Endothelial cell of umbilical vein (primary cell): ENCODE measurements at regions not wholly inside any gene's neighbourhood (a gene's known extent, or its start where the extent isn't known, plus 50 kb on each side); places are given as distances from the start of the nearest gene placed in this dataset.

Experiments used
- BruUV-seq: library from RNA; stranded (reverse); fragments of 400-500 nt; replicated peaks from 2 replicates; lab custom pipeline; 2021; lab: Mats Ljungman, UMichigan
- CTCF ChIA-PET: fragments of 300-600, 350-600 bp; sonication (Branson Sonifier 250); formaldehyde crosslinking; loops from one replicate; lab custom pipeline; 2021; ENCODE audit warnings: antibody characterized with exemption, inconsistent platforms; lab: Charles Lee
- POLR2A ChIA-PET: fragments of 300-600, 350-600 bp; sonication (Branson Sonifier 250); formaldehyde crosslinking; loops from one replicate; lab custom pipeline; 2021; ENCODE audit warnings: antibody characterized with exemption, inconsistent platforms; lab: Charles Lee
- DNase-seq: peaks from one replicate; pipeline ENCODE4 v3.0.0-alpha.2; 2011; ENCODE audit warnings: low read depth, low spot score
- FAIRE-seq: peaks from 2 replicates; lab custom pipeline; 2011; peaks lifted over from hg19 to GRCh38; lab: Jason Lieb, UNC
- H2AFZ ChIP-seq: 2 replicates; pipeline ENCODE4 v1.6.0; 2012; ENCODE audit warnings: low read depth, low read length, control low read depth, inconsistent platforms
- H3K27ac ChIP-seq: 2 replicates; pipeline ENCODE4 v1.5.1; 2011; ENCODE audit warnings: low read depth, mild to moderate bottlenecking, control low read depth, low read length, moderate library complexity; ENCODE audit not compliant: insufficient read depth
- H3K27me3 ChIP-seq, 2 experiments: 2 replicates each; pipeline versions ENCODE4 v1.6.0 to v1.6.1; 2011; ENCODE audit warnings: low read length in 2 of 2, mixed read lengths in 1 of 2; ENCODE audit not compliant: control insufficient read depth in 2 of 2, insufficient read depth in 2 of 2
- H3K36me3 ChIP-seq, 2 experiments: 2 replicates in 1 of 2; 3 replicates in 1 of 2; pipeline ENCODE4 v1.5.1; 2011; ENCODE audit warnings: low read length in 2 of 2, mild to moderate bottlenecking in 1 of 2, moderate library complexity in 1 of 2; ENCODE audit not compliant: control insufficient read depth in 2 of 2, insufficient read depth in 2 of 2; ENCODE audit errors: extremely low read depth in 1 of 2
- H3K4me1 ChIP-seq: 3 replicates; pipeline ENCODE4 v1.5.1; 2011; ENCODE audit warnings: mild to moderate bottlenecking, low read length; ENCODE audit not compliant: control insufficient read depth, insufficient read depth; ENCODE audit errors: extremely low read depth
- H3K4me2 ChIP-seq: 2 replicates; pipeline ENCODE4 v1.6.1; 2011; ENCODE audit warnings: low read length, control low read depth, mixed read lengths; ENCODE audit not compliant: insufficient read depth
- H3K4me3 ChIP-seq, 3 experiments: fragments of 200-600 bp in 1 of 3; sonication (generic), shearing (Covaris generic) in 1 of 3; replicated peaks in 1 of 3; 2 replicates each; pipeline ENCODE4 v1.5.1; 2011 to 2016; ENCODE audit warnings: control low read depth in 3 of 3, low read length in 3 of 3, mild to moderate bottlenecking in 2 of 3, inconsistent platforms in 1 of 3, low read depth in 1 of 3, moderate library complexity in 1 of 3; ENCODE audit not compliant: insufficient read depth in 1 of 3
- H3K79me2 ChIP-seq: 2 replicates; pipeline ENCODE4 v1.6.0; 2012; ENCODE audit warnings: low read length, inconsistent platforms; ENCODE audit not compliant: control insufficient read depth, insufficient read depth
- H3K9ac ChIP-seq: replicated peaks from 2 replicates; pipeline ENCODE3; 2011; ENCODE audit warnings: low read length, control low read depth; ENCODE audit not compliant: insufficient read depth; ENCODE audit errors: extremely low read depth
- H3K9me1 ChIP-seq: replicated peaks from 3 replicates; pipeline ENCODE4 v1.6.0; 2011; ENCODE audit warnings: mild to moderate bottlenecking, low read length; ENCODE audit not compliant: control insufficient read depth, insufficient read depth; ENCODE audit errors: extremely low read depth
- H3K9me3 ChIP-seq: replicated peaks from 2 replicates; pipeline ENCODE4 v1.5.1; 2012; ENCODE audit warnings: low read length, inconsistent platforms; ENCODE audit not compliant: control insufficient read depth, insufficient read depth
- H4K20me1 ChIP-seq: replicated peaks from 2 replicates; pipeline ENCODE3; 2011; ENCODE audit warnings: mild to moderate bottlenecking, low read length; ENCODE audit not compliant: control insufficient read depth, insufficient read depth; ENCODE audit errors: extremely low read depth
- CTCF ChIP-seq, 2 donors: IDR thresholded peaks; 1 replicate in 1 of 2; 2 replicates in 1 of 2; pipeline ENCODE4 v1.5.1; 2011; ENCODE audit warnings: low read length in 2 of 2, mild to moderate bottlenecking in 2 of 2, moderate library complexity in 2 of 2, control low read depth in 1 of 2, inconsistent platforms in 1 of 2, low read depth in 1 of 2; ENCODE audit not compliant: insufficient read depth in 1 of 2; ENCODE audit errors: extremely low read depth in 1 of 2
- EZH2 ChIP-seq: IDR thresholded peaks from 2 replicates; pipeline ENCODE4 v1.6.1; 2012; ENCODE audit warnings: borderline replicate concordance, low read depth, mild to moderate bottlenecking, moderate library complexity, low read length, inconsistent platforms; ENCODE audit not compliant: severe bottlenecking
- GATA2 ChIP-seq: IDR thresholded peaks from 2 replicates; pipeline ENCODE4 v1.7.0; 2011; ENCODE audit warnings: low read depth, mild to moderate bottlenecking, moderate library complexity, mixed read lengths, low read length; ENCODE audit not compliant: insufficient read length, insufficient read depth
- JUN ChIP-seq: IDR thresholded peaks from 2 replicates; pipeline ENCODE4 v1.6.1; 2011; ENCODE audit warnings: borderline replicate concordance, low read depth; ENCODE audit not compliant: insufficient read length, insufficient read depth
- MAX ChIP-seq: IDR thresholded peaks from 2 replicates; pipeline ENCODE4 v1.6.1; 2011; ENCODE audit not compliant: insufficient read depth, insufficient read length
- MYC ChIP-seq: IDR thresholded peaks from one replicate; pipeline ENCODE4 v1.6.1; 2011; ENCODE audit warnings: mild to moderate bottlenecking, low read depth, low read length
- dilution Hi-C: fragments of 300-500 bp; cut with MboI; formaldehyde crosslinking; loops from one replicate; pipeline ENCODE4 v1.15.0; 2019; ENCODE audit warnings: low sequenced_read_pairs; ENCODE audit not compliant: extremely low pct_ligation_motif_present
- intact Hi-C: fragments of 100-400 bp; cut with micrococcal nuclease; formaldehyde crosslinking; loops from one replicate; pipeline ENCODE4 v1.10.0; 2022

- Histone ChIP-seq H3K4me2 (no peak overlapping the region), H3K9me3 (no peaks in the 10 kb centered on the region), H3K27ac (no peak overlapping the region), H2AFZ (no peak overlapping the region), H3K4me3 (no peak overlapping the region), H3K36me3 (no peaks in the 10 kb centered on the region), H3K9ac (no peak overlapping the region), H3K4me1 (no peaks in the 10 kb centered on the region), H3K9me1 (no peaks in the 10 kb centered on the region), H3K27me3 (no peaks in the 10 kb centered on the region), H3K79me2 (no peaks in the 10 kb centered on the region), H4K20me1 (no peaks in the 10 kb centered on the region)
- ChIA-PET POLR2A (no interaction called here), CTCF (no interaction called here)
- no peak for DNase-seq
- dilution Hi-C loops (no loop called here), intact Hi-C loops (no loop called here)
- TF ChIP-seq CTCF (IDR thresholded peaks at IDR 0.05; ENCODE audit: extremely low read depth in 1 of 2, insufficient read depth in 1 of 2, low read depth in 1 of 2, low read length in 2 of 2) (no peak), MYC (no peak), GATA2 (no peak), EZH2 (no peak), JUN (no peak), MAX (no peak)
- FAIRE-seq = no peak
- BruUV-seq = no TSS peak
Measured at GRCh38 chr5:36521838-36522745, 84.3 kb upstream of the SLC1A3 start.
